ENCODE measurements at regions not wholly inside any gene's neighbourhood (a gene's known extent, or its start where the extent isn't known, plus 50 kb on each side); places are given as distances from the start of the nearest gene placed in this dataset.

DNA sequence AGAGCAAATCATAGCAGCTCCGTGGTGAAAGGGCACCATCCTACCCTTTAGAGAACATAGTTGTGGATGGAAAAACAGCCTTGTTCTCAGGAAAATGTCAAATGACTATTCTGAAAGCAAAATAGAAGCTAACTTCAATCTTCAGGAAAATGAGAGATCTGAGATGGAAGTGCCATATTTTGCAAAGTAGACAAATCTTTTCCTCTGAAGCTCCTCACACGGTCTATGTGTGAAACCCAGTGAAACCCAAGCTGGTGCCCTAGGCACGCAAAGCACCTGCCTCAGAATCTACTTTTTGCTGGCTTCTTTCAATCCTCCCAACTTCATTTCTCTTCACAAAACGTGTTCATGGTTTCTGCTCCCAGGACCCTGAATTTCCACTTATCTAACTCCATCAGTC lies 325.2 kb upstream of the CDH4 start:
- TF ChIP-seq, protein P1, sequence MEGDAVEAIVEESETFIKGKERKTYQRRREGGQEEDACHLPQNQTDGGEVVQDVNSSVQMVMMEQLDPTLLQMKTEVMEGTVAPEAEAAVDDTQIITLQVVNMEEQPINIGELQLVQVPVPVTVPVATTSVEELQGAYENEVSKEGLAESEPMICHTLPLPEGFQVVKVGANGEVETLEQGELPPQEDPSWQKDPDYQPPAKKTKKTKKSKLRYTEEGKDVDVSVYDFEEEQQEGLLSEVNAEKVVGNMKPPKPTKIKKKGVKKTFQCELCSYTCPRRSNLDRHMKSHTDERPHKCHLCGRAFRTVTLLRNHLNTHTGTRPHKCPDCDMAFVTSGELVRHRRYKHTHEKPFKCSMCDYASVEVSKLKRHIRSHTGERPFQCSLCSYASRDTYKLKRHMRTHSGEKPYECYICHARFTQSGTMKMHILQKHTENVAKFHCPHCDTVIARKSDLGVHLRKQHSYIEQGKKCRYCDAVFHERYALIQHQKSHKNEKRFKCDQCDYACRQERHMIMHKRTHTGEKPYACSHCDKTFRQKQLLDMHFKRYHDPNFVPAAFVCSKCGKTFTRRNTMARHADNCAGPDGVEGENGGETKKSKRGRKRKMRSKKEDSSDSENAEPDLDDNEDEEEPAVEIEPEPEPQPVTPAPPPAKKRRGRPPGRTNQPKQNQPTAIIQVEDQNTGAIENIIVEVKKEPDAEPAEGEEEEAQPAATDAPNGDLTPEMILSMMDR (IDR thresholded peaks at IDR 0.05): no peak
- no peak for TF ChIP-seq CHD2 (IDR thresholded peaks at IDR 0.05; ENCODE audit: low read length, partially characterized antibody)

Data from SK-N-SH (cell line).